ENCODE measurements at regions not wholly inside any gene's neighbourhood (a gene's known extent, or its start where the extent isn't known, plus 50 kb on each side); places are given as distances from the start of the nearest gene placed in this dataset.

GRCh38 chr3:168753724-168754123, 658.0 kb upstream of the GOLIM4 start:
- no peaks in the 10 kb centered on the region for H3K9me3 ChIP-seq (ENCODE audit: insufficient read depth, low read length, severe bottlenecking)
- H3K4me3 ChIP-seq (ENCODE audit: low read depth in 1 of 2, low read length in 2 of 2), result no peak overlapping the region
- no peak for ATAC-seq (ENCODE audit: insufficient read depth, low read depth)
- no peak overlapping the region for H3K9ac ChIP-seq (ENCODE audit: low read depth, low read length)
- no peaks in the 10 kb centered on the region for H3K36me3 ChIP-seq (ENCODE audit: insufficient read depth, low read length)
- no peak overlapping the region for H2AFZ ChIP-seq (ENCODE audit: low read depth, low read length)
- no peak overlapping the region for H3K4me2 ChIP-seq (ENCODE audit: insufficient read depth, low read length)
- H3K27me3 ChIP-seq (ENCODE audit: insufficient read depth, low read length, poor library complexity), result no peaks in the 10 kb centered on the region
- H4K20me1 ChIP-seq (ENCODE audit: insufficient read depth, low read length), result no peaks in the 10 kb centered on the region
- no peaks in the 10 kb centered on the region for H3K79me2 ChIP-seq (ENCODE audit: insufficient read depth, low read length)
- H3K27ac ChIP-seq (ENCODE audit: low read length), result no peak overlapping the region
- no peaks in the 10 kb centered on the region for H3K4me1 ChIP-seq (ENCODE audit: insufficient read depth, low read length)
- TF ChIP-seq EZH2 (IDR thresholded peaks at IDR 0.05; ENCODE audit: borderline replicate concordance, low read depth, low read length, severe bottlenecking), result no peak
- TF ChIP-seq, protein P1, sequence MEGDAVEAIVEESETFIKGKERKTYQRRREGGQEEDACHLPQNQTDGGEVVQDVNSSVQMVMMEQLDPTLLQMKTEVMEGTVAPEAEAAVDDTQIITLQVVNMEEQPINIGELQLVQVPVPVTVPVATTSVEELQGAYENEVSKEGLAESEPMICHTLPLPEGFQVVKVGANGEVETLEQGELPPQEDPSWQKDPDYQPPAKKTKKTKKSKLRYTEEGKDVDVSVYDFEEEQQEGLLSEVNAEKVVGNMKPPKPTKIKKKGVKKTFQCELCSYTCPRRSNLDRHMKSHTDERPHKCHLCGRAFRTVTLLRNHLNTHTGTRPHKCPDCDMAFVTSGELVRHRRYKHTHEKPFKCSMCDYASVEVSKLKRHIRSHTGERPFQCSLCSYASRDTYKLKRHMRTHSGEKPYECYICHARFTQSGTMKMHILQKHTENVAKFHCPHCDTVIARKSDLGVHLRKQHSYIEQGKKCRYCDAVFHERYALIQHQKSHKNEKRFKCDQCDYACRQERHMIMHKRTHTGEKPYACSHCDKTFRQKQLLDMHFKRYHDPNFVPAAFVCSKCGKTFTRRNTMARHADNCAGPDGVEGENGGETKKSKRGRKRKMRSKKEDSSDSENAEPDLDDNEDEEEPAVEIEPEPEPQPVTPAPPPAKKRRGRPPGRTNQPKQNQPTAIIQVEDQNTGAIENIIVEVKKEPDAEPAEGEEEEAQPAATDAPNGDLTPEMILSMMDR (IDR thresholded peaks at IDR 0.05; ENCODE audit: borderline replicate concordance, extremely low read depth, low read length, poor library complexity, severe bottlenecking), result no peak
- no peak for DNase-seq

- Histone ChIP-seq H3K9me3 (ENCODE audit: insufficient read depth, low read length, severe bottlenecking) (no peaks in the 10 kb centered on the region), H3K36me3 (ENCODE audit: insufficient read depth, low read length) (no peaks in the 10 kb centered on the region), H3K9ac (ENCODE audit: low read depth, low read length) (no peak overlapping the region), H3K4me1 (ENCODE audit: insufficient read depth, low read length) (no peaks in the 10 kb centered on the region), H2AFZ (ENCODE audit: low read depth, low read length) (no peak overlapping the region), H3K27me3 (ENCODE audit: insufficient read depth, low read length, poor library complexity) (no peaks in the 10 kb centered on the region), H3K27ac (ENCODE audit: low read length) (no peak overlapping the region), H3K4me3 (ENCODE audit: low read depth in 1 of 2, low read length in 2 of 2) (no peak overlapping the region), H3K4me2 (ENCODE audit: insufficient read depth, low read length) (no peak overlapping the region), H4K20me1 (ENCODE audit: insufficient read depth, low read length) (no peaks in the 10 kb centered on the region), H3K79me2 (ENCODE audit: insufficient read depth, low read length) (no peaks in the 10 kb centered on the region)
- TF ChIP-seq, protein P1 (IDR thresholded peaks at IDR 0.05; ENCODE audit: borderline replicate concordance, extremely low read depth, low read length, poor library complexity, severe bottlenecking), result no peak
- TF ChIP-seq EZH2 (IDR thresholded peaks at IDR 0.05; ENCODE audit: borderline replicate concordance, low read depth, low read length, severe bottlenecking), result no peak
- ATAC-seq (ENCODE audit: insufficient read depth, low read depth), result no peak
- DNase-seq, result no peak
These were observed 656.6 kb upstream of the GOLIM4 start for GRCh38 chr3:168752339-168752738.

- Histone ChIP-seq H3K4me1 (ENCODE audit: insufficient read depth, low read length) (no peaks in the 10 kb centered on the region), H3K4me3 (ENCODE audit: low read depth in 1 of 2, low read length in 2 of 2) (no peak overlapping the region), H2AFZ (ENCODE audit: low read depth, low read length) (no peak overlapping the region), H3K4me2 (ENCODE audit: insufficient read depth, low read length) (no peak overlapping the region), H3K9ac (ENCODE audit: low read depth, low read length) (no peak overlapping the region), H3K27me3 (ENCODE audit: insufficient read depth, low read length, poor library complexity) (no peaks in the 10 kb centered on the region), H3K27ac (ENCODE audit: low read length) (no peak overlapping the region), H4K20me1 (ENCODE audit: insufficient read depth, low read length) (no peaks in the 10 kb centered on the region), H3K9me3 (ENCODE audit: insufficient read depth, low read length, severe bottlenecking) (no peaks in the 10 kb centered on the region), H3K36me3 (ENCODE audit: insufficient read depth, low read length) (no peaks in the 10 kb centered on the region), H3K79me2 (ENCODE audit: insufficient read depth, low read length) (no peaks in the 10 kb centered on the region)
- ATAC-seq (ENCODE audit: insufficient read depth, low read depth) (no peak), DNase-seq (no peak)
- TF ChIP-seq, protein P1 (IDR thresholded peaks at IDR 0.05; ENCODE audit: borderline replicate concordance, extremely low read depth, low read length, poor library complexity, severe bottlenecking), result no peak
- no peak for TF ChIP-seq EZH2 (IDR thresholded peaks at IDR 0.05; ENCODE audit: borderline replicate concordance, low read depth, low read length, severe bottlenecking)
These were observed 652.0 kb upstream of the GOLIM4 start for GRCh38 chr3:168747697-168748096.
